BE2C (cell line): ENCODE measurements at regions not wholly inside any gene's neighbourhood (a gene's known extent, or its start where the extent isn't known, plus 50 kb on each side); places are given as distances from the start of the nearest gene placed in this dataset.

Experiments
- DNase-seq: peaks from one replicate; pipeline ENCODE4 v3.0.0-alpha.2; 2020
- H3K27me3 ChIP-seq: fragments of 250-450 bp; sonication (Bioruptor Pico); 2 replicates; pipeline ENCODE4 v1.5.1; 2020; ENCODE audit warnings: mild to moderate bottlenecking
- H3K36me3 ChIP-seq: fragments of 250-450 bp; sonication (Bioruptor Pico); 2 replicates; pipeline ENCODE4 v1.5.1; 2020; ENCODE audit warnings: mild to moderate bottlenecking
- H3K4me1 ChIP-seq: fragments of 250-450 bp; sonication (Bioruptor Pico); 2 replicates; pipeline ENCODE4 v1.5.1; 2020
- H3K4me3 ChIP-seq: 2 replicates; pipeline ENCODE4 v1.5.1; 2011; ENCODE audit warnings: low read depth, low read length
- H3K9me3 ChIP-seq: fragments of 250-450 bp; sonication (Bioruptor Pico); 2 replicates; pipeline ENCODE4 v1.5.1; 2020
- CTCF ChIP-seq: IDR thresholded peaks from 2 replicates; pipeline ENCODE4 v1.5.1; 2012; ENCODE audit warnings: mild to moderate bottlenecking, low read depth, low read length

GRCh38 chr5:3129252-3129651 is 377.8 kb upstream of the IRX2 start:
- no peak for DNase-seq
- Histone ChIP-seq H3K27me3 (no peaks in the 10 kb centered on the region), H3K9me3 (no peaks in the 10 kb centered on the region; the same call in none of the 2 replicates), H3K36me3 (no peaks in the 10 kb centered on the region), H3K4me3 (no peak overlapping the region), H3K4me1 (no peaks in the 10 kb centered on the region)
- no peak for TF ChIP-seq CTCF

GRCh38 chr5:3127423-3127911 is 376.0 kb upstream of the IRX2 start:
- no peaks in the 10 kb centered on the region for H3K36me3 ChIP-seq
- no peaks in the 10 kb centered on the region for H3K4me1 ChIP-seq
- H3K4me3 ChIP-seq = no peak overlapping the region
- DNase-seq = no peak
- TF ChIP-seq CTCF = no peak
- no peaks in the 10 kb centered on the region; the same call in none of the 2 replicates for H3K9me3 ChIP-seq
- H3K27me3 ChIP-seq = no peaks in the 10 kb centered on the region

DNA sequence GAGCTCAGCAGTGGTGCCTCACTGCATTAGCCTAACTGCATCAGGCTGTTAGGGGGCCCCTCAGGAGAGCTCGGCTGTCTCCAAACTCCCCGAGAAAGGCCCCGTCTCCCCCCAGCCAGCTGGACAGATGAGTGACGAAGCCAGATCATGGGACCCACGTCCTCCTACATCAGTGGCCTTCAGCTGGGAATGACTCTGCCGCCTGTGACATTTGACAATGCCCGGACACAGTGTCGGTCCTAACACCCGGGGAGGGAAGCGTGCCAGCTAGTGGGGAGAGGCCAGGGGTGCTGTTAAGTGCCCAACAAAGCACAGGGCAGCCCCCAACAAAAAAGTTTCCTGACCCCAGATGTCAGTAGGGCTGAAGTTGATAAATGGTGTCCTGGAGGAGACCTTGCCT is 375.2 kb upstream of the IRX2 start:
- Histone ChIP-seq H3K4me1 (no peaks in the 10 kb centered on the region), H3K4me3 (no peak overlapping the region), H3K9me3 (no peaks in the 10 kb centered on the region; the same call in 1 of the 2 replicates), H3K27me3 (no peaks in the 10 kb centered on the region), H3K36me3 (no peaks in the 10 kb centered on the region)
- no peak for DNase-seq
- no peak for TF ChIP-seq CTCF

DNA sequence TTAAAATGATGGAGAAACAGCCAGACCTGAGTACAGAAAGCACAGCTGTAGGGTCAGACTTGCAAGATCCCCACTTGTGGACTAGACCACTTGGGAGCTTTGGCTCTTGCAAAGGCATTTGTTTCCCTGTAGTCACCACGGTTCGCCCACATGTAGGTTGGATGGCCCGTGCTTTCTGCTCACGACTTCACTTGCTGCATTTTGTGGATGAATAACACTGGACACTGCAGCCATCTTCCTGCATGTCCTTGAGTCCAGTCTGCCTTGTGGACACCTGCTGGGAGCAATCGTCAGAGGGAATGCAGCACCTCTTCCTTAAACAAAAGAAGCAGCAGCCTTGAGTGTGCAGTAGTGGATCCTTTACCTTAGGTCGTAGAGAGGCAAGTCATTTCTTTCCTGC is 372.9 kb upstream of the IRX2 start:
- no peak for DNase-seq
- H3K36me3 ChIP-seq = no peaks in the 10 kb centered on the region
- H3K9me3 ChIP-seq = no peaks in the 10 kb centered on the region
- no peaks in the 10 kb centered on the region for H3K4me1 ChIP-seq
- no peak for TF ChIP-seq CTCF
- H3K4me3 ChIP-seq = no peak overlapping the region
- H3K27me3 ChIP-seq = no peaks in the 10 kb centered on the region

DNA sequence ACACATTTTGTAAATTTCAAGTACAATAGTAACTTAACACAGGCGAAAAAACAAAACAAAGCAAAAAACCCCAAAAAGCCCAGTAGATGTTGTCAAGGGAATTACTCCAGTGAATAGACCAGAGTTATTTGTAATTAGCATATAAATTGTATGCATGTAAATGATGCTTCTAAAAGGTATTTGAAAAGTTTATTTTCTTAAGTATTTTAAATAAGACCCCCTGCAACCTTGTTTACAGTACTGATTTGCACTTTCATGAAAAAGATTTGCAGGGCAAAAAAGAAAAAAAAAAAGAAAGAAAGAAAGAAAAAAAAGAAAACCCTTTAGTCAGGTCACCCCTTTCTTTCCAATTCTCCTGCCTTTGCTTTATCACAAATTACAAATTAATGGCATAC is 372.3 kb upstream of the IRX2 start:
- Histone ChIP-seq H3K27me3 (no peaks in the 10 kb centered on the region), H3K36me3 (no peaks in the 10 kb centered on the region), H3K4me3 (no peak overlapping the region), H3K9me3 (no peaks in the 10 kb centered on the region), H3K4me1 (no peaks in the 10 kb centered on the region)
- no peak for DNase-seq
- TF ChIP-seq CTCF = no peak

DNA sequence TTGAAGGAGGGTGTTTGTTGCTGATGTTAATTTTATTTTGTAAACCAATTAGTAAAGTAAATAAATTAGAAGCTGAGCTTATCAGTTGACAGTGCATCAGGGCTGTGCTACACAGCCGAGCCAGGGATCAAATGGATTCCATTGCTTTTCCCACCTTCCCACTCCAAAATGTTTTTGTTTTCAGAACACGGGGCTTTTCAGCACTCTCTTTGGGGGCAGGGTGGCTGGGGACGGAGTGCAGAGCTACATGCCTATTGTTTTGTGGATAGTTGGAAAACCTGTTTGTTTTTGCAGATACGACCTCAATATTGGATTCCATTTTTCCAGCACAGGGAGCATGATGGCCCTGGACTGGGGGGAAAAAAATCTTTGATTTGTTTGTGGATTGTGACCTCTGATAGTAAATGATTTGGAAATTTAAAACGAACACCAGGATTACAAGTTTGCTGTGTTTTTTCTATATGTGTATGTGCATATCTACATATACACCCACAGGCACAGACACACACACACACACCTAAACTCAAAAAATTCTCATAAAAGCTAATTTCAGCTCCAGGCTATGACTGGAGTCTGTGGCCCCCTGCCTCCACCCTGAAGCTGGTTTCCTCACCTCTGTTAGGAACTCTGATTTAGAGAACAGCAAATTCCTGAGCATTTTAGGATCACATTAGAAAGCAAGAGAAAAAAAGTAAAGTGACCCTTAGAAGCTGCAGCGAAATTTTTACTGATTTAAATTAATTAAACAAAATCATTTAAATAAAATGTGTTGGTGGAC is 371.7 kb upstream of the IRX2 start:
- no peak overlapping the region for H3K4me3 ChIP-seq
- H3K27me3 ChIP-seq = no peaks in the 10 kb centered on the region
- no peaks in the 10 kb centered on the region for H3K4me1 ChIP-seq
- no peaks in the 10 kb centered on the region for H3K36me3 ChIP-seq
- no peak for DNase-seq
- TF ChIP-seq CTCF = no peak
- no peaks in the 10 kb centered on the region for H3K9me3 ChIP-seq
